OCI-LY1 (cell line): ENCODE measurements at regions not wholly inside any gene's neighbourhood (a gene's known extent, or its start where the extent isn't known, plus 50 kb on each side); places are given as distances from the start of the nearest gene placed in this dataset.

Source experiments
- EZH2 ChIP-seq: fragments of 200-600 bp; sonication (generic), shearing (Covaris generic); IDR thresholded peaks from 2 replicates; pipeline ENCODE4 v1.8.0; 2017; ENCODE audit warnings: borderline replicate concordance, mixed run types, mild to moderate bottlenecking, antibody characterized with exemption, low read length, moderate library complexity, mixed read lengths
- TF ChIP-seq, protein P1 (sequence below): fragments of 200-600 bp; sonication (generic), shearing (Covaris generic); IDR thresholded peaks from 2 replicates; pipeline ENCODE4 v1.5.1; 2017; ENCODE audit warnings: mild to moderate bottlenecking, antibody characterized with exemption, low read length, moderate library complexity, mixed read lengths

- TF ChIP-seq, protein P1, sequence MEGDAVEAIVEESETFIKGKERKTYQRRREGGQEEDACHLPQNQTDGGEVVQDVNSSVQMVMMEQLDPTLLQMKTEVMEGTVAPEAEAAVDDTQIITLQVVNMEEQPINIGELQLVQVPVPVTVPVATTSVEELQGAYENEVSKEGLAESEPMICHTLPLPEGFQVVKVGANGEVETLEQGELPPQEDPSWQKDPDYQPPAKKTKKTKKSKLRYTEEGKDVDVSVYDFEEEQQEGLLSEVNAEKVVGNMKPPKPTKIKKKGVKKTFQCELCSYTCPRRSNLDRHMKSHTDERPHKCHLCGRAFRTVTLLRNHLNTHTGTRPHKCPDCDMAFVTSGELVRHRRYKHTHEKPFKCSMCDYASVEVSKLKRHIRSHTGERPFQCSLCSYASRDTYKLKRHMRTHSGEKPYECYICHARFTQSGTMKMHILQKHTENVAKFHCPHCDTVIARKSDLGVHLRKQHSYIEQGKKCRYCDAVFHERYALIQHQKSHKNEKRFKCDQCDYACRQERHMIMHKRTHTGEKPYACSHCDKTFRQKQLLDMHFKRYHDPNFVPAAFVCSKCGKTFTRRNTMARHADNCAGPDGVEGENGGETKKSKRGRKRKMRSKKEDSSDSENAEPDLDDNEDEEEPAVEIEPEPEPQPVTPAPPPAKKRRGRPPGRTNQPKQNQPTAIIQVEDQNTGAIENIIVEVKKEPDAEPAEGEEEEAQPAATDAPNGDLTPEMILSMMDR, result no peak
- no peak for TF ChIP-seq EZH2
Observed at GRCh38 chr6:3937438-3937837, 88.3 kb downstream of the FAM50B start.
